Subcutaneous abdominal adipose tissue (tissue), 5 donors: ENCODE measurements at regions not wholly inside any gene's neighbourhood (a gene's known extent, or its start where the extent isn't known, plus 50 kb on each side); places are given as distances from the start of the nearest gene placed in this dataset.
"Not testable (repeated sequence)": the region's sequence is repeated elsewhere in the genome, so short reads cannot be mapped to it uniquely, and the experiment has no call there.

ENCODE experiments used
- H3K27ac ChIP-seq: one replicate; pipeline ENCODE4 v1.7.0; 2013; ENCODE audit warnings: low read depth, mild to moderate bottlenecking, inconsistent platforms, low read length, moderate library complexity
- H3K27me3 ChIP-seq, 5 donors: one replicate each; pipeline ENCODE4 v1.7.0; 2013; ENCODE audit warnings: low read length in 5 of 5, inconsistent platforms in 1 of 5; ENCODE audit not compliant: control insufficient read depth in 5 of 5, insufficient read depth in 4 of 5
- H3K36me3 ChIP-seq, 5 donors: one replicate each; pipeline ENCODE4 v1.7.0; 2013; ENCODE audit warnings: low read length in 5 of 5; ENCODE audit not compliant: control insufficient read depth in 5 of 5, insufficient read depth in 5 of 5
- H3K4me1 ChIP-seq, 5 donors: one replicate each; pipeline ENCODE4 v1.7.0; 2013; ENCODE audit warnings: low read length in 5 of 5, mild to moderate bottlenecking in 3 of 5, moderate library complexity in 1 of 5; ENCODE audit not compliant: control insufficient read depth in 5 of 5, insufficient read depth in 5 of 5
- H3K4me3 ChIP-seq, 5 donors: one replicate each; pipeline ENCODE4 v1.7.0; 2013; ENCODE audit warnings: low read length in 5 of 5, low read depth in 1 of 5
- H3K9ac ChIP-seq, 5 donors: one replicate each; pipeline ENCODE4 v1.7.0; 2013; ENCODE audit warnings: low read length in 5 of 5, mild to moderate bottlenecking in 4 of 5, moderate library complexity in 3 of 5
- H3K9me3 ChIP-seq, 5 donors: one replicate each; pipeline ENCODE4 v1.7.0; 2013; ENCODE audit warnings: low read length in 5 of 5; ENCODE audit not compliant: control insufficient read depth in 5 of 5
- donor health status: healthy.
- donor health status: healthy.
- donor health status: healthy.
- donor health status: healthy.
- donor health status: healthy.

- no peaks in the 10 kb centered on the region for H3K9me3 ChIP-seq
- H3K4me1 ChIP-seq, result no peaks in the 10 kb centered on the region
- H3K27me3 ChIP-seq, result no peaks in the 10 kb centered on the region
- no peaks in the 10 kb centered on the region for H3K36me3 ChIP-seq
- no peak overlapping the region for H3K4me3 ChIP-seq
- no peak overlapping the region for H3K9ac ChIP-seq
- H3K27ac ChIP-seq, result no peak overlapping the region
These were observed 238.3 kb downstream of the NPR3 start for GRCh38 chr5:32949286-32949970.

- no peak overlapping the region for H3K9ac ChIP-seq
- H3K4me1 ChIP-seq, result no peaks in the 10 kb centered on the region
- no peak overlapping the region for H3K27ac ChIP-seq
- H3K4me3 ChIP-seq, result no peak overlapping the region
- H3K27me3 ChIP-seq, result no peaks in the 10 kb centered on the region
- no peaks in the 10 kb centered on the region for H3K36me3 ChIP-seq
- no peaks in the 10 kb centered on the region for H3K9me3 ChIP-seq
These were observed 239.9 kb downstream of the NPR3 start for GRCh38 chr5:32951003-32951402.

GRCh38 chr5:32951878-32952277, 240.8 kb downstream of the NPR3 start:
- Histone ChIP-seq H3K4me1 (no peaks in the 10 kb centered on the region), H3K27ac (no peak overlapping the region), H3K9ac (no peak overlapping the region), H3K9me3 (no peaks in the 10 kb centered on the region), H3K4me3 (no peak overlapping the region), H3K36me3 (no peaks in the 10 kb centered on the region), H3K27me3 (no peaks in the 10 kb centered on the region)

- not testable (repeated sequence) for H3K4me3 ChIP-seq, H3K27me3 ChIP-seq, H3K9me3 ChIP-seq
These were observed 241.3 kb downstream of the NPR3 start for GRCh38 chr5:32952421-32952820.

GRCh38 chr5:32953694-32954093, 242.6 kb downstream of the NPR3 start:
- Histone ChIP-seq H3K9ac (no peak overlapping the region), H3K4me3 (no peak overlapping the region), H3K27me3 (no peaks in the 10 kb centered on the region), H3K36me3 (no peaks in the 10 kb centered on the region), H3K27ac (no peak overlapping the region), H3K4me1 (no peaks in the 10 kb centered on the region), H3K9me3 (no peaks in the 10 kb centered on the region)

More at GRCh38 chr5:32952421-32952820, 241.3 kb downstream of the NPR3 start:
- not testable (repeated sequence) for H3K27ac ChIP-seq, H3K4me1 ChIP-seq, H3K36me3 ChIP-seq, H3K9ac ChIP-seq

- no peak overlapping the region for H3K4me3 ChIP-seq
- no peaks in the 10 kb centered on the region for H3K27me3 ChIP-seq
- no peak overlapping the region for H3K9ac ChIP-seq
- H3K27ac ChIP-seq, result no peak overlapping the region
- H3K4me1 ChIP-seq, result peaks cover 0 to 4% (median 0%) of the 10 kb centered on the region in 5 donors
- no peaks in the 10 kb centered on the region for H3K9me3 ChIP-seq
- H3K36me3 ChIP-seq, result no peaks in the 10 kb centered on the region
These were observed 244.7 kb downstream of the NPR3 start for GRCh38 chr5:32955814-32956213.

GRCh38 chr5:32960340-32961058, 249.4 kb downstream of the NPR3 start:
- Histone ChIP-seq H3K27me3 (no peaks in the 10 kb centered on the region), H3K36me3 (no peaks in the 10 kb centered on the region), H3K4me3 (no peak overlapping the region), H3K9ac (no peak overlapping the region), H3K9me3 (peaks cover 0 to 3% (median 0%) of the 10 kb centered on the region in 5 donors), H3K4me1 (peaks cover 0 to 4% (median 0%) of the 10 kb centered on the region in 5 donors), H3K27ac (no peak overlapping the region)

GRCh38 chr5:32961059-32961415, 249.9 kb downstream of the NPR3 start:
- Histone ChIP-seq H3K4me1 (peaks cover 0 to 4% (median 0%) of the 10 kb centered on the region in 5 donors), H3K9me3 (peaks cover 0 to 3% (median 0%) of the 10 kb centered on the region in 5 donors), H3K27me3 (no peaks in the 10 kb centered on the region), H3K36me3 (no peaks in the 10 kb centered on the region), H3K9ac (no peak overlapping the region), H3K27ac (no peak overlapping the region), H3K4me3 (no peak overlapping the region)

GRCh38 chr5:32964261-32964660, 253.1 kb downstream of the NPR3 start:
- no peak overlapping the region for H3K9ac ChIP-seq
- no peak overlapping the region for H3K4me3 ChIP-seq
- no peaks in the 10 kb centered on the region for H3K36me3 ChIP-seq
- H3K27me3 ChIP-seq, result no peaks in the 10 kb centered on the region
- no peak overlapping the region for H3K27ac ChIP-seq
- peaks cover 0 to 3% (median 0%) of the 10 kb centered on the region in 5 donors for H3K9me3 ChIP-seq
- peaks cover 0 to 4% (median 0%) of the 10 kb centered on the region in 5 donors for H3K4me1 ChIP-seq

- Histone ChIP-seq H3K27me3 (no peaks in the 10 kb centered on the region), H3K36me3 (no peaks in the 10 kb centered on the region), H3K4me3 (no peak overlapping the region), H3K27ac (no peak overlapping the region), H3K9ac (no peak overlapping the region), H3K4me1 (peaks cover 0 to under 1% (median 0%) of the 10 kb centered on the region in 5 donors), H3K9me3 (no peaks in the 10 kb centered on the region)
These were observed 262.5 kb downstream of the NPR3 start for GRCh38 chr5:32973646-32974045.
